ENCODE measurements at regions not wholly inside any gene's neighbourhood (a gene's known extent, or its start where the extent isn't known, plus 50 kb on each side); places are given as distances from the start of the nearest gene placed in this dataset.

GRCh38 chr2:30339071-30339470 is 107.7 kb downstream of the LBH start:
- no peak for DNase-seq (ENCODE audit: low read depth, low spot score)

DNA sequence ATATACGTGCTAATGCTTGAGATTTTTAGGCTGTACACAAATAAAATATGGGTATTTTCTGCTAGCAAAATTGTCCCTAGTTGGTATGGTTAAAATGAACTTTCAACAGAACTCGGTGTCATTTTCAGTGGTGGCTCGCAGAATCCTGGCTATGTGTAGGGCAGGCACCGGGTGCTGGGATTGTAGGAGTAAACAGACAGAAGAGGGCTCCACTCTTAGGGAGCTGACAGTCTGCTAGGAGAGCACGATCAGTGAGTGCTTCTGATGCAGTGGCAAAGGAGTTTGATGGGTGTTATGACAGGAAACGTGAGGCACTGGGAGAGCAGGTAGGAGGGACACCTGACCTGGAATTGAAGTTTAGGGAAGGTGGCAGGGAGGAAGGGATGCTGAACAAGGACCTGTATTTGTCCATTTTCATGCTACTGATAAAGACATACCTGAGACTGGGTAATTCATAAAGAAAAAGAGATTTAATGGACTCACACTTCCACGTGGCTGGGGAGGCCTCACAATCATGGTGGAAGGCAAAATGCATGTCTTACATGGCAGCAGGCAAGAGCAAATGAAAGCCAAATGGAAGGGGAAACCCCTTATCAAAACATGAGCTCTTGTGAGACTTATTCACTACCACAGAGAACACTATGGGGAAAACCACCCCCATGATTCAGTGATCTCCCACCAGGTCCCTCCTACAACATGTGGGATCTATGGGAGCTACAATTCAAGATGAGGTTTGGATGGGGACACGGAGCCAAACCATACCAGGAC is 105.4 kb upstream of the LCLAT1 start:
- DNase-seq (ENCODE audit: low read depth, low spot score) = no peak

DNA sequence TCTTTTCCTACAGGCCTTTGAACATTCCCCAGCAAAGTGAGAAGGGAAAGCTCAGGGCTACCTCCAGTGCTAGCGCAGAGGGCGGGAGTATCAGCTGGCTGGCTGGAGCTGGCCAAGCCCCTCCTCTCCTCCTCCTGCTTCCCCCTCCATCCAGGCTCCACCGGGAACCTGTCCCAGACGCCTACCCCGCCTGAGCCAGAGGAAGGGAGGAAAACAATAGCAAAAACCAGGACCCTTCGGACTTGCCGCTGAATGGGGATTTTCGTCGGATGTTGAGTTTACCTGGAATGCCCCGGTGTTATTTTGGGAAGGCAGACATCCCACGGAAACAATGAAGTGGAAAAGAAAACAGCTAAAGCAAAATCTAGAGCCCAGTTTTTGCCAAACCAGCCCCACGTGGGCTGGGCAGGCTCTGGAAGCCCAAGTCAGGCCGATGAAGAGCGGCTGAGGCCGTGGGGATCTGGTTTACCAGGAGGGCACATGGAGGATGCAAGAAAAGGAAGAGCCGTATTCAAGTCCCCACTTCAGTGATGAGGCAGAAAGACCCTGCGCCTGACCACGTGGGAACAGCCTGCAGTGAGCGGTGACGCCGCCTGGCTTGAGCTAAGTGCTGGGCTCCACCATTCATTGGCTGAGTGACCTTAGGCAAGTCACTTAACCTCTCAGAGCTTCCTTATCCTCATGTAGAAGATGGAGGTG is 100.4 kb upstream of the LCLAT1 start:
- peak; percentile 30 for DNase-seq (ENCODE audit: low read depth, low spot score)

- DNase-seq (ENCODE audit: low read depth, low spot score) = no peak
Observed at GRCh38 chr2:30348825-30349224, 98.2 kb upstream of the LCLAT1 start.

DNA sequence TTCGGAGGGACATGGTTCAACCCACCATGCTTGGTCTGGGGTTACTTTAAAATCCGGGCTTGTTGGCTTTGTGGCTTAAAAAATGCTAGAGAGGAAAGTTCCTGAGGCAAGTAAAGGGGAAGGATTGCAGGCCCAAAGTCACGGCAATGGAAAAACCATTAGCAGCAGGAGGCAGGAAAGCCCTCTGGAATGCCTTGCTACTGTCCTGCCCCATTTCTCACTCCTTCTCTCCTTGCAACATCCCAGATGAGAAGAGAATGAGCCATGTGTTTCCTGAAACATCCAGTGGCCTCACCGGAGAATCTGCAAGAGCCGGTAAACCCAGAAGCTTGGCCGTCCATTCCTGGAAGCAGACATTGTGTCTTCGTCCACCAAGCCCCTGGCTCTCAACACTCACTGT is 97.4 kb upstream of the LCLAT1 start:
- DNase-seq (ENCODE audit: low read depth, low spot score) = no peak

DNA sequence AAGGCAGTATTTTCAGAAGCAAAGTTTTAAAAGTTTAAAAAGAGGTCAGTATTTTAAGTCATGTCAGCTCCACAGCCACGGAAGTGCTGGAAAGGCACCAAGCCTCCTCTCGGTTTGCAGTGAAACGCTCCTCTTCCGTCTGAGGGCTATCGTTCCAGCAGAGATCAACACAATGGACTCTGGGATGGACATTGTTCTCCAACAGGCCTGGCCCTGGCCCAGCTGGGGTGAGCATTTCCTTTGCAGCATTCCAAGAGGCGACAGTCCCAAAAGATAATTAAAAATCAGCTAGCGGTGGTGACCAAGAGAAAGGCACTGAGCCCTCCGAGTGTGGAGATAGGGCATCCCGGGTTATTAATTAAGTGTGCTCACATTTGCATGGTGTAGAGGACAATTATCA is 95.9 kb upstream of the LCLAT1 start:
- no peak for DNase-seq (ENCODE audit: low read depth, low spot score)

DNA sequence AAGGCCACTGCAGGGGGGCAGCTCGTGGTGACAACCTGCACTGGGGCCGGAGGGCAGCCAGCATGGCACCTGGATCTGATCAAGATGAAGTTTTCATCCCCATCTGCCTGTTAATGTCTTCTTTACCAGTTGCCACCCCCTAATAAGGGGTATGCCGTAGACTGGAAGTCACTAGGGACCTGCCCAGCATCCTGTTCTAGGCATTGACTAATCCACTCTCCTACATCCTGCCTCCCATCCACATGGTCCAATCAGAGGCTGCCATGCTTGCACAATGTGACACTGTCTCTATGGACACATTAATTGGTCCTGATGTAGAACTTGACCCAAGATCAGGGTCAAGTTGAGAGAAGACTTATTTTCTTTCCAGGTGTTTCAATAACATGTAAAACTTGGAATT is 95.1 kb upstream of the LCLAT1 start:
- no peak for DNase-seq (ENCODE audit: low read depth, low spot score)

DNA sequence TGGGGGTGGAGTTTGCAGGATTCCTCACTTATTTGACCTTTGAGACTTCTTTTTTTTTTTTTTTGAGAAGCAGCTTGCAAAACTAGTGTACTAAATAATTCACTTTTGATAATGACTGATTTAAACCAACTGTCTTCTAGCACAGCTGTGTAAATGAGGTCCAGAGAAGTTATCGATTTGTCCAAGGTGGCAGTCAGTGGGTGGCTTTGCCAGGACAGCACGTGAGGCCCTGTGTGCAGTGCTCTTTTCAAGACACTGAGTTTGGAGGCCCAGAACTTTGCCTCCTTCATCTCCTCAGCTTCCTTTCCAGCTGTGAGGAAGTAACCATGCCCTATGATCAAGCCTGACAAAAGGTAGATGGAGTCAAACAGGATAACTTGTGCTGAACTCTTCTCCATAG is 92.9 kb upstream of the LCLAT1 start:
- no peak for DNase-seq (ENCODE audit: low read depth, low spot score)

DNA sequence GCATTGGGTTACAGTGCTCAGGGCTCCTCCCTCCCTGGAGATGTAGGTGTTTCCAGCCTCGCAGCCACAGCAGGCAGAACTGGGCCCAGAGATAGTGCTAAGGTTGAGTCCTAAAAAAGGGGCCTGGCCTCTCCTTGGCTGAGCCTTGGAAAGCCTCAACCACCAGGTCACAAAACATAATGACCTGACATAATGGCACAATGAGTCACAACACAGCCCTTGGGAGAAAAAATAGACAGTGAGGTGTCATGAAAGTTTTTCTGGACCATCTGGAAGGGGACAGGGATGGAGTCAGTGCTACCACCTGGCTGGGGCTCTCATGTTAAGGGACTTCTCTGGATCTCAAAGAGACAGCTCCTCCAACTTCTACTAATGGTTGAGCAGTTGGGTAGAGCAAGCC is 92.4 kb upstream of the LCLAT1 start:
- no peak for DNase-seq (ENCODE audit: low read depth, low spot score)

- DNase-seq (ENCODE audit: low read depth, low spot score) = no peak
Observed at GRCh38 chr2:30355306-30355705, 91.7 kb upstream of the LCLAT1 start.

- no peak for DNase-seq (ENCODE audit: low read depth, low spot score)
Observed at GRCh38 chr2:30356071-30356470, 91.0 kb upstream of the LCLAT1 start.

DNA sequence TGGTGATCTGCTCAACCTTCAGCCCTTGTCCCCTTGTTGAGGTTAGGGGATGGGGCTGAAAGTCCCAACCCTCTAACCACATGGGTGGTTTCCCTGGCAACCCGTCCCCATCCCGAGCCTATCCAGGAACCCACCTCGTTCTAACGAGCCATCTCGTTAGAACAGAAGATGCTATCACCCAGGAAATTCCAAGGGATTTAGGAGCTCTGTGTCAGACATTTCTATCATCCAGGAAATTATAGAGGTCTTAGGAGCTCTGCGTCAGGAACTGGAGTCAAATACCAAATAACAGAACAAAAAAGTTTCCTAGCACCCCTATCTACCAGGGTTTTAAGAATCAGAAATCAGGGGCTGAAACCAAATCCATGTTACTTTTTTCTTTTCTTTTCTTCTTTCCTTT is 90.3 kb upstream of the LCLAT1 start:
- DNase-seq (ENCODE audit: low read depth, low spot score) = no peak

DNA sequence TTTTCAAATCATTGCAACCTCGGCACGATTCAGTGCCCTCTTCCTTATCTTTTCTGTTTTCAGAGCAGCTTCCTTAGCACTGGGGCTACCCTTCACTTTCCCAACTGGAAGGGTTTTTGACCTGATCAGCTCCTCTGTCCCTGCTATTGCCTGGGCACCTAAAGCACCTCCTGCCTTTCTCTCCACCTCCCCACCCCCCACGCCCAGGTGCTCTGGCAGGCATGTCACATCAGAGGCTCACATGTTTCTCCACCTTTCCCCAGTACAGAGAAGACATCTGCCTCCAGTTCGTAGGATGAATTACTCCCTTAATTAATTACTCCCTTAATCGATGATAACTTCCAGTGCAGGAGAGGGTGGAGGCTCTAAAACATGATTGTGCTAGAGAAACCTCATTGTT is 88.7 kb upstream of the LCLAT1 start:
- DNase-seq (ENCODE audit: low read depth, low spot score) = no peak

- no peak for DNase-seq (ENCODE audit: low read depth, low spot score)
Observed at GRCh38 chr2:30358842-30359241, 88.2 kb upstream of the LCLAT1 start.

GRCh38 chr2:30359644-30360167 is 87.3 kb upstream of the LCLAT1 start:
- no peak for DNase-seq (ENCODE audit: low read depth, low spot score)

DNA sequence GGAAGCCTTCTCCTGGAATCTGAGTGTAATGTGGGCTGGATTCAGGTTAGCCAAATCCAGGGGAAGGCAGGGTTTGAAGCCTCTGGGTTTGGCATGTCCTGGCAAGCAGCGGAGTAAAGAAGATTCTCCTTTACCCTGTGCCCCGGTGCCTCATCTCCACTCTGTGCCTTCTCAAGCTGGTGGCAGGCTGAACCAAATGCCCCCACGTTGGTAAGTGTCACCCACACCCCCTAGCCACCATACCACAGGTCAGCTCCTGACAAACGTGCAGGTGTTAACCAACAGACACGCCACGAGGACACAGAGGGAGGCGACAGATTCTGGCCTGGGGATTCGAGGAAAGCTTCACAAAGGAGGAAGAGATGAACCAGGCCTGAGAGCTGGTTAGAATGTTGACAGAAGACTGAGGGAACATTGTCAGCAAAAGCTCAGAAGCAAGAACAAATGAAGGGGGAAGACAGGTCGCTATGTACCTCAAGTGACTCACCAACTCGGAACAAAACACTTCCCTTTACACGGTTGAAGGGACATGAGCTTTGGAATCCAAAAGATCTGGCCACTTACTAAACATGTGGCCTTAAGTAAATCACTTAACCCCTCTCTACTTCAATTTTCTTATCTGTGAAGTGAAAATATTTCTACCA is 85.2 kb upstream of the LCLAT1 start:
- no peak for DNase-seq (ENCODE audit: low read depth, low spot score)

DNA sequence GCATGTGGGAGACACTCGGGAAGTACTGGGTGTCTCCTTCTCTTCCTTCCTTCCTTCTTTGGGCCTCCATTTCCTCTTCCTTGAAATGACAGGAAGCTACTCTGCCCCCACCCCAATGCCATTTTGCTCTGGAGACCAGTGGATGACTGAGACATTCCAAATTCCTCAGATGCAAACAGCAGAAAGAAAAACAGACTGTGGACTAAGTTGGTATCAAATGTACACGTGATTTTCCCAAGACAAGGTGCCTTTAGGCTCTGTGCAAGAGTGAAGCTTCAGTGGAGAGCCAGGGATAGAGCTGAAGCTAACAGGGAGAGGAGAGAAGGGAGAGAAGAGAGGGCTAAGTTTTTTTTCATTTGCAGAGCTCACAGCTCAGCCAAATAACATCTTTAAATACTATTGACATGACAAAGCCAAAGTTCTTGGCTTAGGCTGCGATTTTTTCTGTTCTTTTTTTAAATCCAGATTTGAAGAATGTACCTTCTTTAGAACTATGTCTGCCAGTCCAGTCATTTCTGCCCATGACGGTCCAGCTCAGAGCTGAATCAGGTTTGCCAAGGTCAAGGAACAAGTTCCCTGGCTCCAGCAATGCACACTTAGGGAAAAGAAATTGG is 84.5 kb upstream of the LCLAT1 start:
- DNase-seq (ENCODE audit: low read depth, low spot score) = no peak

DNA sequence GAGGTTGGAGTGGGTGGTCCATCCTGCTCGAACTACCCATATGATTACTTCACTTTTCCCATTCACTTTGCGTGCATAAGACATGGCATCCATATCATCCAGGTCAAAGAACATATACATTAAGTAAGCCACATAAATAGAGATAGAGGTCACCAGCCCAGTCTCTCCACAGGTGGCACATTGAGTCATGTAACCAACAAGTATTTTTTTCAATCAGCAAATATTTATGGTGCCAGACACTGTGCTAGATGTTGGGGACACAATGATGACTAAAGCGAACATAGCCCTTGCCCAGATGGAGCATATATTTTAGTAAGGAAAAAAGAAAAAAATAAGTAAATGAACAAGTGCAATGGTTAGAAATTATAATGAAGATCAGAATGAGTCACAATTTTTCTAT is 83.6 kb upstream of the LCLAT1 start:
- DNase-seq (ENCODE audit: low read depth, low spot score) = no peak

DNA sequence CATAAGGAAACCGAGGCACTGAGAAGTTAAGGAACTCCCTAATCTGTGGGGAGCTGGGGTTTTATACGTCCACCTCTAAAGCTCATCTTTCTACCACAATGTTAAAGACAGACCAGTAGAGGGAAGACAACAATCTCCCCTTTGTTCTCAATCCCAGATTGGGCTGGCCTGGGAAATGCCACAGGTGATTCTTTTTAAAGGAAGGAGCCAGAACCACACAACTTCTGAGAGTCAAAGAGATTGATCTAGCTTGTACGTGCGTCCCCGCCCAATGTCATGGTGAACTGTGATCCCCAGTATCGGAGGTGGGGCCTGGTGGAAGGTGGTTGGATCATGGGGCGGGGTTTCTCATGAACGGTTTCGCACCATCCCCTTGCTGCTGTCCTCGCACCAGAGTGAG is 81.8 kb upstream of the LCLAT1 start:
- DNase-seq (ENCODE audit: low read depth, low spot score) = no peak

- DNase-seq (ENCODE audit: low read depth, low spot score) = no peak
Observed at GRCh38 chr2:30366199-30366691, 80.8 kb upstream of the LCLAT1 start.

DNA sequence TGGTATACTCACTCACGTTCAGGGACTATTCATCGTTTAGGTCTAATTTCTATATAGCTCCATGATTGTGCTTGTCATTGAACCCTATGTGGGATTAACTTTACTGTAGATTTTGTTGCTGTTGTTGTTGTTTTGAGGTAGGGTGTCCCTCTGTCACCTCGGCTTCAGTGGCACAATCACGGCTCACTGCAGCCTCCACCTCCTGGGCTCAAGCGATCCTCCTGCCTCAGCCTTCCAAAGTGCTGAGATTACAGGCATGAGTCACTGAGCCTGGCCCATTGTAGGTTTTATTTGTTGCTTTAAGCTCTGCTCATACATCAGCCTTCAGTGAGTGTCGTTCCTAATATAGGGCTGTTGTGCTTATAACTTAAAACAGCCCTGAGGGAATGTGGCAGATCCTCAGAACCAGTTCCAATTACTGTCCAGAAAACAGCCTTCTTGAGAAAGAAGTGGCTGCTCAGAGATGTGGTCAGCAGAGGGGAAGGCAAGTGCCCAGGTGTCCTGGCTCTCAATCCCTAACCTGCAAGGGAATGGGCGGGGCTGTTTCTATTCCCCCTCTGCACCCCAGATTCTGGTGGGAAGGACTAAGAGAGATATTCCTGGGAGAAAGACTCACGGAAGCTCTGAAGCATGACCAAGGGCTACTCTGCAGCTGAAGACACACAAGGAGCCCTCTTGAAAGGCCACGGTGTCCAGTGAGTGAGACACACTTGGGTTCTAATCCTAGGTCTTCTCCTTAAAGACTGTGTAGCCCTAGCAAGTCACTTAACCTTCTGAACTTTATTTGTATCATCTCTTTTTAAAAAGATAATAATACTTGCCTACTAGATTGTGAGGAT is 79.6 kb upstream of the LCLAT1 start:
- no peak for DNase-seq (ENCODE audit: low read depth, low spot score)

Measured in iPS DF 19.7 (cell line).